ENCODE measurements at regions not wholly inside any gene's neighbourhood (a gene's known extent, or its start where the extent isn't known, plus 50 kb on each side); places are given as distances from the start of the nearest gene placed in this dataset.

- no peak overlapping the region for H3K4me3 ChIP-seq
- no peak for TF ChIP-seq POLR2AphosphoS5 (IDR thresholded peaks at IDR 0.05)
- TF ChIP-seq POLR2A (IDR thresholded peaks at IDR 0.05): no peak
- no peak for TF ChIP-seq CTCF (IDR thresholded peaks at IDR 0.05)
- TF ChIP-seq EP300 (IDR thresholded peaks at IDR 0.05): no peak
- ATAC-seq (ENCODE audit: low FRiP score in 2 of 2) (no peak), DNase-seq (no peak)
- WGBS, 2 donors: 78 to 80% methylated on average over 9 of the region's 9 CpGs
- no peaks in the 10 kb centered on the region for H3K36me3 ChIP-seq
- no peak overlapping the region for H3K27ac ChIP-seq
- H3K27me3 ChIP-seq: no peaks in the 10 kb centered on the region
- H3K4me1 ChIP-seq: no peaks in the 10 kb centered on the region
- H3K9me3 ChIP-seq: no peaks in the 10 kb centered on the region
Observed at GRCh38 chr6:137602313-137603197, 108.4 kb upstream of the OLIG3 start.

GRCh38 chr6:137610702-137611101, 116.5 kb upstream of the OLIG3 start:
- DNase-seq (no peak), ATAC-seq (ENCODE audit: low FRiP score in 2 of 2) (no peak)
- Histone ChIP-seq H3K9me3 (no peaks in the 10 kb centered on the region), H3K4me1 (no peaks in the 10 kb centered on the region), H3K27ac (no peak overlapping the region), H3K27me3 (no peaks in the 10 kb centered on the region), H3K4me3 (no peak overlapping the region), H3K36me3 (no peaks in the 10 kb centered on the region)
- no peak for TF ChIP-seq POLR2A (IDR thresholded peaks at IDR 0.05)
- TF ChIP-seq POLR2AphosphoS5 (IDR thresholded peaks at IDR 0.05): no peak
- TF ChIP-seq EP300 (IDR thresholded peaks at IDR 0.05): no peak
- no peak for TF ChIP-seq CTCF (IDR thresholded peaks at IDR 0.05)
- 81 to 88% methylated on average over 2 of the region's 2 CpGs for whole genome bisulfite sequencing, 2 donors

GRCh38 chr6:137623293-137623692, 129.1 kb upstream of the OLIG3 start:
- TF ChIP-seq POLR2A (IDR thresholded peaks at IDR 0.05) (no peak), CTCF (IDR thresholded peaks at IDR 0.05) (no peak), EP300 (IDR thresholded peaks at IDR 0.05) (no peak), POLR2AphosphoS5 (IDR thresholded peaks at IDR 0.05) (no peak)
- no peak for DNase-seq
- WGBS, 2 donors: 65 to 67% methylated on average over 4 of the region's 4 CpGs
- Histone ChIP-seq H3K27me3 (no peaks in the 10 kb centered on the region), H3K36me3 (no peaks in the 10 kb centered on the region), H3K4me1 (no peaks in the 10 kb centered on the region), H3K27ac (no peak overlapping the region), H3K4me3 (no peak overlapping the region), H3K9me3 (no peaks in the 10 kb centered on the region)
- no peak for ATAC-seq (ENCODE audit: low FRiP score in 2 of 2)

GRCh38 chr6:137625100-137625661, 131.0 kb upstream of the OLIG3 start:
- DNase-seq (no peak), ATAC-seq (ENCODE audit: low FRiP score in 2 of 2) (no peak)
- Histone ChIP-seq H3K9me3 (no peaks in the 10 kb centered on the region), H3K36me3 (no peaks in the 10 kb centered on the region), H3K27ac (no peak overlapping the region), H3K4me1 (no peaks in the 10 kb centered on the region), H3K27me3 (no peaks in the 10 kb centered on the region), H3K4me3 (no peak overlapping the region)
- TF ChIP-seq POLR2A (IDR thresholded peaks at IDR 0.05) (no peak), POLR2AphosphoS5 (IDR thresholded peaks at IDR 0.05) (no peak), EP300 (IDR thresholded peaks at IDR 0.05) (no peak), CTCF (IDR thresholded peaks at IDR 0.05) (no peak)
- 89 to 90% methylated on average over 7 of the region's 8 CpGs for WGBS, 2 donors

Data from upper lobe of left lung (tissue), 6 donors.